GM23338 (cell line): ENCODE measurements at regions not wholly inside any gene's neighbourhood (a gene's known extent, or its start where the extent isn't known, plus 50 kb on each side); places are given as distances from the start of the nearest gene placed in this dataset.

Experiments
- EZH2phosphoT487 ChIP-seq: fragments of 200-600 bp; sonication (generic); IDR thresholded peaks from one replicate; pipeline ENCODE4 v1.8.1; 2018; ENCODE audit warnings: antibody characterized with exemption; ENCODE audit not compliant: unreplicated experiment
- JUNB ChIP-seq: IDR thresholded peaks from one replicate; pipeline ENCODE4 v1.6.1; 2016; ENCODE audit warnings: antibody characterized with exemption; ENCODE audit not compliant: unreplicated experiment
- NANOG ChIP-seq: IDR thresholded peaks from 2 replicates; pipeline ENCODE4 v1.6.1; 2016; ENCODE audit warnings: antibody characterized with exemption, borderline replicate concordance
- REST ChIP-seq: IDR thresholded peaks from one replicate; pipeline ENCODE4 v1.6.1; 2018; ENCODE audit warnings: antibody characterized with exemption; ENCODE audit not compliant: unreplicated experiment
- STAT1 ChIP-seq: IDR thresholded peaks from one replicate; pipeline ENCODE4 v1.6.1; 2016; ENCODE audit warnings: antibody characterized with exemption; ENCODE audit not compliant: unreplicated experiment
- ZNF114 ChIP-seq: fragments of 250-450 bp; sonication (Bioruptor Pico); IDR thresholded peaks from 2 replicates; pipeline ENCODE4 v1.5.0; 2020; ENCODE audit warnings: mild to moderate bottlenecking, moderate library complexity
- ZNF331 ChIP-seq: fragments of 250-450 bp; sonication (Bioruptor Pico); IDR thresholded peaks from 2 replicates; pipeline ENCODE4 v1.5.0; 2020; ENCODE audit warnings: low read depth, mild to moderate bottlenecking, moderate library complexity
- ZNF462 ChIP-seq: fragments of 250-450 bp; sonication (Bioruptor Pico); IDR thresholded peaks from 2 replicates; pipeline ENCODE4 v1.5.0; 2020; ENCODE audit warnings: mild to moderate bottlenecking, moderate library complexity
- TF ChIP-seq, protein P1 (sequence below), 2 experiments: fragments of 200-600 bp in 1 of 2; sonication (generic) in 1 of 2; conservative IDR thresholded peaks; 2 replicates each; pipeline versions ENCODE4 v1.5.1 to v1.6.1; 2016 to 2017; ENCODE audit warnings: antibody characterized with exemption in 2 of 2, low read depth in 2 of 2, mild to moderate bottlenecking in 2 of 2, moderate library complexity in 1 of 2

GRCh38 chr7:52794621-52795020 is 240.8 kb upstream of the POM121L12 start (continued):
- TF ChIP-seq ZNF462 (no peak), NANOG (no peak), ZNF331 (no peak), ZNF114 (no peak), JUNB (no peak), EZH2phosphoT487 (no peak), STAT1 (no peak), REST (no peak)
- TF ChIP-seq, protein P1, sequence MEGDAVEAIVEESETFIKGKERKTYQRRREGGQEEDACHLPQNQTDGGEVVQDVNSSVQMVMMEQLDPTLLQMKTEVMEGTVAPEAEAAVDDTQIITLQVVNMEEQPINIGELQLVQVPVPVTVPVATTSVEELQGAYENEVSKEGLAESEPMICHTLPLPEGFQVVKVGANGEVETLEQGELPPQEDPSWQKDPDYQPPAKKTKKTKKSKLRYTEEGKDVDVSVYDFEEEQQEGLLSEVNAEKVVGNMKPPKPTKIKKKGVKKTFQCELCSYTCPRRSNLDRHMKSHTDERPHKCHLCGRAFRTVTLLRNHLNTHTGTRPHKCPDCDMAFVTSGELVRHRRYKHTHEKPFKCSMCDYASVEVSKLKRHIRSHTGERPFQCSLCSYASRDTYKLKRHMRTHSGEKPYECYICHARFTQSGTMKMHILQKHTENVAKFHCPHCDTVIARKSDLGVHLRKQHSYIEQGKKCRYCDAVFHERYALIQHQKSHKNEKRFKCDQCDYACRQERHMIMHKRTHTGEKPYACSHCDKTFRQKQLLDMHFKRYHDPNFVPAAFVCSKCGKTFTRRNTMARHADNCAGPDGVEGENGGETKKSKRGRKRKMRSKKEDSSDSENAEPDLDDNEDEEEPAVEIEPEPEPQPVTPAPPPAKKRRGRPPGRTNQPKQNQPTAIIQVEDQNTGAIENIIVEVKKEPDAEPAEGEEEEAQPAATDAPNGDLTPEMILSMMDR (conservative IDR thresholded peaks at IDR 0.05; ENCODE audit: low read depth in 2 of 2), result no peak
